ENCODE measurements at regions not wholly inside any gene's neighbourhood (a gene's known extent, or its start where the extent isn't known, plus 50 kb on each side); places are given as distances from the start of the nearest gene placed in this dataset.

- H3K9ac ChIP-seq (ENCODE audit: low read length) = no peak overlapping the region
- H4K20me1 ChIP-seq (ENCODE audit: insufficient read depth) = no peaks in the 10 kb centered on the region
- H3K36me3 ChIP-seq (ENCODE audit: insufficient read depth, low read length) = no peaks in the 10 kb centered on the region
- H2AFZ ChIP-seq (ENCODE audit: low read depth, low read length) = no peak overlapping the region
- TF ChIP-seq EP300 (conservative IDR thresholded peaks at IDR 0.05; ENCODE audit: poor library complexity, severe bottlenecking) (no peak), TAF1 (IDR thresholded peaks at IDR 0.05; ENCODE audit: low read depth) (no peak), REST (IDR thresholded peaks at IDR 0.05; ENCODE audit: borderline replicate concordance) (no peak), MXI1 (conservative IDR thresholded peaks at IDR 0.05; ENCODE audit: poor library complexity, severe bottlenecking) (no peak), EZH2 (IDR thresholded peaks at IDR 0.05; ENCODE audit: borderline replicate concordance, insufficient read depth, low read length, poor library complexity, severe bottlenecking) (no peak), POLR2AphosphoS5 (IDR thresholded peaks at IDR 0.05) (no peak), RAD21 (conservative IDR thresholded peaks at IDR 0.05) (no peak), CTCF (IDR thresholded peaks at IDR 0.05; ENCODE audit: poor library complexity, severe bottlenecking) (no peak), SMC3 (conservative IDR thresholded peaks at IDR 0.05; ENCODE audit: poor library complexity) (no peak)
- H3K27ac ChIP-seq (ENCODE audit: low read length) = no peak overlapping the region
- no peaks in the 10 kb centered on the region for H3K9me3 ChIP-seq (ENCODE audit: low read length)
- H3K9me2 ChIP-seq (ENCODE audit: insufficient read depth, low read length) = no peaks in the 10 kb centered on the region
- H3K79me2 ChIP-seq (replicated peaks; ENCODE audit: insufficient read depth, low read length) = no peaks in the 10 kb centered on the region
- H3K27me3 ChIP-seq (ENCODE audit: insufficient read depth, low read depth, low read length) = no peaks in the 10 kb centered on the region
- no peak overlapping the region for H3K4me3 ChIP-seq (ENCODE audit: low read length)
- H3F3A ChIP-seq (ENCODE audit: insufficient read depth, low read length, poor library complexity, severe bottlenecking) = no peaks in the 10 kb centered on the region
- H3K4me2 ChIP-seq (ENCODE audit: low read length) = no peak overlapping the region
These were observed 91.7 kb upstream of the CLMP start for GRCh38 chr11:123286761-123287160.

- H3K36me3 ChIP-seq (ENCODE audit: insufficient read depth, low read length) = no peaks in the 10 kb centered on the region
- H2AFZ ChIP-seq (ENCODE audit: low read depth, low read length) = no peak overlapping the region
- H3K9me2 ChIP-seq (ENCODE audit: insufficient read depth, low read length) = no peaks in the 10 kb centered on the region
- TF ChIP-seq EZH2 (IDR thresholded peaks at IDR 0.05; ENCODE audit: borderline replicate concordance, insufficient read depth, low read length, poor library complexity, severe bottlenecking) = no peak
- no peak for TF ChIP-seq TAF1 (IDR thresholded peaks at IDR 0.05; ENCODE audit: low read depth)
- no peak for TF ChIP-seq POLR2AphosphoS5 (IDR thresholded peaks at IDR 0.05)
- H3K4me2 ChIP-seq (ENCODE audit: low read length) = no peak overlapping the region
- no peaks in the 10 kb centered on the region for H3F3A ChIP-seq (ENCODE audit: insufficient read depth, low read length, poor library complexity, severe bottlenecking)
- no peaks in the 10 kb centered on the region for H3K79me2 ChIP-seq (replicated peaks; ENCODE audit: insufficient read depth, low read length)
- no peaks in the 10 kb centered on the region for H3K9me3 ChIP-seq (ENCODE audit: low read length)
- no peak overlapping the region for H3K9ac ChIP-seq (ENCODE audit: low read length)
- no peaks in the 10 kb centered on the region for H4K20me1 ChIP-seq (ENCODE audit: insufficient read depth)
- no peak overlapping the region for H3K27ac ChIP-seq (ENCODE audit: low read length)
- H3K4me3 ChIP-seq (ENCODE audit: low read length) = no peak overlapping the region
- H3K27me3 ChIP-seq (ENCODE audit: insufficient read depth, low read depth, low read length) = no peaks in the 10 kb centered on the region
These were observed 91.2 kb upstream of the CLMP start for GRCh38 chr11:123286255-123286654.

GRCh38 chr11:123284454-123284853 lies 89.4 kb upstream of the CLMP start:
- Histone ChIP-seq H3K4me3 (ENCODE audit: low read length) (no peak overlapping the region), H3K79me2 (replicated peaks; ENCODE audit: insufficient read depth, low read length) (no peaks in the 10 kb centered on the region), H3K27ac (ENCODE audit: low read length) (no peak overlapping the region), H3K9ac (ENCODE audit: low read length) (no peak overlapping the region), H3K27me3 (ENCODE audit: insufficient read depth, low read depth, low read length) (no peaks in the 10 kb centered on the region), H3K4me2 (ENCODE audit: low read length) (no peak overlapping the region), H3K9me2 (ENCODE audit: insufficient read depth, low read length) (no peaks in the 10 kb centered on the region), H4K20me1 (ENCODE audit: insufficient read depth) (no peaks in the 10 kb centered on the region), H3K36me3 (ENCODE audit: insufficient read depth, low read length) (no peaks in the 10 kb centered on the region), H2AFZ (ENCODE audit: low read depth, low read length) (no peak overlapping the region), H3K9me3 (ENCODE audit: low read length) (no peaks in the 10 kb centered on the region), H3F3A (ENCODE audit: insufficient read depth, low read length, poor library complexity, severe bottlenecking) (no peaks in the 10 kb centered on the region)
- TF ChIP-seq RAD21 (conservative IDR thresholded peaks at IDR 0.05) = no peak
- no peak for TF ChIP-seq TAF1 (IDR thresholded peaks at IDR 0.05; ENCODE audit: low read depth)
- no peak for TF ChIP-seq SMC3 (conservative IDR thresholded peaks at IDR 0.05; ENCODE audit: poor library complexity)
- no peak for TF ChIP-seq EP300 (conservative IDR thresholded peaks at IDR 0.05; ENCODE audit: poor library complexity, severe bottlenecking)
- TF ChIP-seq POLR2AphosphoS5 (IDR thresholded peaks at IDR 0.05) = no peak
- TF ChIP-seq CTCF (IDR thresholded peaks at IDR 0.05; ENCODE audit: poor library complexity, severe bottlenecking) = no peak
- no peak for TF ChIP-seq EZH2 (IDR thresholded peaks at IDR 0.05; ENCODE audit: borderline replicate concordance, insufficient read depth, low read length, poor library complexity, severe bottlenecking)
- no peak for TF ChIP-seq REST (IDR thresholded peaks at IDR 0.05; ENCODE audit: borderline replicate concordance)
- TF ChIP-seq MXI1 (conservative IDR thresholded peaks at IDR 0.05; ENCODE audit: poor library complexity, severe bottlenecking) = no peak
